OCI-LY7 (cell line): ENCODE measurements at regions not wholly inside any gene's neighbourhood (a gene's known extent, or its start where the extent isn't known, plus 50 kb on each side); places are given as distances from the start of the nearest gene placed in this dataset.

ENCODE experiments used
- BruUV-seq: library from RNA; stranded (reverse); fragments of 400-500 nt; replicated peaks from 2 replicates; lab custom pipeline; 2021; lab: Mats Ljungman, UMichigan
- CTCF ChIA-PET: fragments of 300-600 bp; sonication (Branson Sonifier 250); formaldehyde crosslinking; loops from one replicate; lab custom pipeline; 2022; ENCODE audit warnings: antibody characterized with exemption; ENCODE audit not compliant: unreplicated experiment; lab: Charles Lee
- POLR2A ChIA-PET: fragments of 300-600 bp; sonication (Branson Sonifier 250); formaldehyde crosslinking; loops from one replicate; lab custom pipeline; 2022; ENCODE audit warnings: antibody characterized with exemption; lab: Charles Lee
- DNase-seq: peaks from one replicate; pipeline ENCODE4 v3.0.0-alpha.2; 2015; ENCODE audit warnings: low spot score
- H2AFZ ChIP-seq: fragments of 200-600 bp; sonication (generic), shearing (Covaris generic); 2 replicates; pipeline ENCODE4 v1.6.1; 2014; ENCODE audit warnings: mild to moderate bottlenecking, antibody characterized with exemption, low read length, moderate library complexity
- H3K27ac ChIP-seq: fragments of 200-600 bp; sonication (generic); 2 replicates; pipeline ENCODE4 v1.5.1; 2014; ENCODE audit warnings: mixed run types, low read depth, mild to moderate bottlenecking, moderate library complexity, low read length, inconsistent platforms; ENCODE audit not compliant: poor library complexity, severe bottlenecking
- H3K36me3 ChIP-seq: fragments of 200-600 bp; sonication (generic); 2 replicates; pipeline ENCODE4 v1.6.1; 2014; ENCODE audit warnings: mild to moderate bottlenecking, antibody characterized with exemption, low read length, moderate library complexity, mixed read lengths; ENCODE audit not compliant: insufficient read depth
- H3K4me1 ChIP-seq: fragments of 200-600 bp; sonication (generic); 2 replicates; pipeline ENCODE4 v1.5.1; 2014; ENCODE audit warnings: mild to moderate bottlenecking, low read length; ENCODE audit not compliant: insufficient read depth, poor library complexity, severe bottlenecking
- H3K4me2 ChIP-seq: fragments of 200-600 bp; sonication (generic); 2 replicates; pipeline ENCODE4 v1.6.1; 2014; ENCODE audit warnings: mild to moderate bottlenecking, low read length
- H3K4me3 ChIP-seq: fragments of 200-600 bp; sonication (generic); 2 replicates; pipeline ENCODE4 v1.5.1; 2014; ENCODE audit warnings: mild to moderate bottlenecking, low read depth, low read length; ENCODE audit not compliant: poor library complexity, severe bottlenecking
- H3K79me2 ChIP-seq: fragments of 200-600 bp; sonication (generic); 2 replicates; pipeline ENCODE4 v1.6.1; 2016; ENCODE audit warnings: low read depth, mild to moderate bottlenecking, low read length, moderate library complexity, mixed read lengths; ENCODE audit not compliant: insufficient read depth
- H3K9me2 ChIP-seq: fragments of 200-600 bp; sonication (generic); 2 replicates; pipeline ENCODE4 v1.6.1; 2016; ENCODE audit warnings: mild to moderate bottlenecking, low read length, mixed read lengths; ENCODE audit not compliant: insufficient read depth
- H3K9me3 ChIP-seq: fragments of 200-600 bp; sonication (generic); 2 replicates; pipeline ENCODE4 v1.6.1; 2014; ENCODE audit warnings: mild to moderate bottlenecking, mixed run types, low read length, mixed read lengths
- H4K20me1 ChIP-seq: fragments of 200-600 bp; sonication (generic); 2 replicates; pipeline ENCODE4 v1.6.1; 2014; ENCODE audit warnings: mild to moderate bottlenecking, antibody characterized with exemption, low read length, moderate library complexity, mixed read lengths; ENCODE audit not compliant: insufficient read depth
- EZH2phosphoT487 ChIP-seq: fragments of 200-600 bp; sonication (generic); IDR thresholded peaks from 2 replicates; pipeline ENCODE4 v1.6.1; 2018; ENCODE audit warnings: low read depth, borderline replicate concordance, mild to moderate bottlenecking, mixed run types, antibody characterized with exemption, low read length, moderate library complexity, mixed read lengths
- intact Hi-C: fragments of 100-400 bp; cut with micrococcal nuclease; formaldehyde crosslinking; loops from one replicate; pipeline ENCODE4 v1.10.0; 2022; ENCODE audit not compliant: unreplicated experiment
- TF ChIP-seq, protein P1 (sequence below): fragments of 200-600 bp; sonication (generic); conservative IDR thresholded peaks from 2 replicates; pipeline ENCODE4 v1.5.1; 2014; ENCODE audit warnings: mild to moderate bottlenecking, antibody characterized with exemption, low read length, moderate library complexity, mixed read lengths

DNA sequence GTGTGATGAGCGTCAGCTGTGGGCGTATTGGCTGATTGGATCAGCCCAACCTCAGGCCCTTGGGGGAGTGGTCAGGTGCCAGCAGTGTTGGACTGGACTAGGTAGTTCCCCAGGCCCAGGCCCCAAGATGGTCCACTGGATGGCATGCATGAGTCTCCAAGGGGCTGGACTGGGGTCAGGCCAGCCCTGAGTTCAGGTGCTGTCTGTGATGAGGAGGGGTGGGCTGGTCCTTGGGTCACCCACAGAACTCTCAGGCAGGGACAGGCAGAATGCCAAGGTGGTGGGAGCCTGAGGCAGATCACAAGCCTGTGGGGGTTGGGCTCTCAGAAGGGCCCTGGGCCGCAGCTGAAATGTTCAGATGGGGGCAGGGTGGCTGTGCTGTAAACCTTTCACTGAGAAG, 59.5 kb upstream of the THUMPD2 start:
- H3K27ac ChIP-seq: no peak overlapping the region
- ChIA-PET CTCF (interaction anchor here (1.2 kb wide), 1 partner anchor 13 kb away, joined by 5 read pairs; no protein-coding TSS in a partner anchor), POLR2A (interaction anchor here (1.1 to 2.1 kb wide), 3 partner anchors 8 to 82 kb away, joined by 3 to 12 read pairs (median 6); no protein-coding TSS in a partner anchor)
- no peak overlapping the region for H3K4me3 ChIP-seq
- H2AFZ ChIP-seq: peak overlapping the region; percentile 64
- H3K79me2 ChIP-seq: no peaks in the 10 kb centered on the region
- H3K9me3 ChIP-seq: peaks cover 29% of the 10 kb centered on the region
- peaks cover 17% of the 10 kb centered on the region for H3K4me1 ChIP-seq
- H4K20me1 ChIP-seq: no peaks in the 10 kb centered on the region
- no TSS peak for BruUV-seq
- TF ChIP-seq, protein P1, sequence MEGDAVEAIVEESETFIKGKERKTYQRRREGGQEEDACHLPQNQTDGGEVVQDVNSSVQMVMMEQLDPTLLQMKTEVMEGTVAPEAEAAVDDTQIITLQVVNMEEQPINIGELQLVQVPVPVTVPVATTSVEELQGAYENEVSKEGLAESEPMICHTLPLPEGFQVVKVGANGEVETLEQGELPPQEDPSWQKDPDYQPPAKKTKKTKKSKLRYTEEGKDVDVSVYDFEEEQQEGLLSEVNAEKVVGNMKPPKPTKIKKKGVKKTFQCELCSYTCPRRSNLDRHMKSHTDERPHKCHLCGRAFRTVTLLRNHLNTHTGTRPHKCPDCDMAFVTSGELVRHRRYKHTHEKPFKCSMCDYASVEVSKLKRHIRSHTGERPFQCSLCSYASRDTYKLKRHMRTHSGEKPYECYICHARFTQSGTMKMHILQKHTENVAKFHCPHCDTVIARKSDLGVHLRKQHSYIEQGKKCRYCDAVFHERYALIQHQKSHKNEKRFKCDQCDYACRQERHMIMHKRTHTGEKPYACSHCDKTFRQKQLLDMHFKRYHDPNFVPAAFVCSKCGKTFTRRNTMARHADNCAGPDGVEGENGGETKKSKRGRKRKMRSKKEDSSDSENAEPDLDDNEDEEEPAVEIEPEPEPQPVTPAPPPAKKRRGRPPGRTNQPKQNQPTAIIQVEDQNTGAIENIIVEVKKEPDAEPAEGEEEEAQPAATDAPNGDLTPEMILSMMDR: no peak
- no peak for TF ChIP-seq EZH2phosphoT487
- intact Hi-C loops: loop anchor here (2.0 to 5.0 kb wide), 3 partner anchors 14 to 461 kb away; no protein-coding TSS in a partner anchor
- no peaks in the 10 kb centered on the region; the same call in 1 of the 2 replicates for H3K36me3 ChIP-seq
- no peaks in the 10 kb centered on the region for H3K9me2 ChIP-seq
- H3K4me2 ChIP-seq: no peak overlapping the region
- DNase-seq: no peak

DNA sequence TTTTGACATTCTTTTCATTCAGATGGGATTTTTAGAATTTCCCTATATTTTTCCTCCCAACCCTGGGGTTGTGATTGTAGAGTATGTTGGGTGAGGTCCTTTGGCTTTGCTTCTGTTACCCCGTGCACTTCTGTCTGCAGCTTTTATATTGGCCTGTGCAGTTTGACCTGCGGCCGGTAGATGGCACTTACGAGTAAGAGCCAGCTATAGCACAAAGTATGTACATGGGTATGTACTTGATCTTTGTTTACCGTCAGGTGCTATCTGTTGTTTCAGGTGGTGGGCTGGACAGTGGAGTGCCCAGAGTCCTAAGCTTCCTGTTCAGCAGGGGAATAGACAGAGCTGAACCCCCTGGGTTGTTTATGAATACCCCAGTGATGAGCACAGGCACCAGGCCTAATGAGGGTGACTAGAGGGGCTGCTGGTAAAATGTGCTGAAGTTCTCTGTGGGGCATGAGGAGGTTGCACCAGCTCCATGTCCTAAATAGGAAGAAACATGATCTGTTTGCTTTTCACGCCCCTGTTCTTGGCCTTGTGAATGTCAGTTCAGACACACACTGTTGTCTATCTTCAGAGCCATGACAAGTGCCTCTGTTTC, 58.9 kb upstream of the THUMPD2 start:
- H2AFZ ChIP-seq: peak overlapping the region; percentile 48; the same call in 1 of the 2 replicates
- no peaks in the 10 kb centered on the region; the same call in 1 of the 2 replicates for H3K36me3 ChIP-seq
- no peak overlapping the region for H3K27ac ChIP-seq
- no peak overlapping the region for H3K4me3 ChIP-seq
- intact Hi-C loops: loop anchor here (2.0 to 5.0 kb wide), 3 partner anchors 15 to 461 kb away; no protein-coding TSS in a partner anchor
- POLR2A ChIA-PET: interaction anchor here (0.5 to 2.1 kb wide), 6 partner anchors 9 to 1482 kb away, joined by 3 to 12 read pairs (median 5); no protein-coding TSS in a partner anchor
- DNase-seq: peak; percentile 78
- H3K9me2 ChIP-seq: no peaks in the 10 kb centered on the region
- BruUV-seq: no TSS peak
- peaks cover 29% of the 10 kb centered on the region for H3K9me3 ChIP-seq
- CTCF ChIA-PET: interaction anchor here (1.2 kb wide), 1 partner anchor 14 kb away, joined by 5 read pairs; no protein-coding TSS in a partner anchor
- H3K4me1 ChIP-seq: peaks cover 17% of the 10 kb centered on the region
- H3K79me2 ChIP-seq: no peaks in the 10 kb centered on the region
- TF ChIP-seq, protein P1: peak; percentile 99
- no peak for TF ChIP-seq EZH2phosphoT487
- H3K4me2 ChIP-seq: no peak overlapping the region
- H4K20me1 ChIP-seq: no peaks in the 10 kb centered on the region
